Stimulated activated CD4-positive, alpha-beta T cell treated with anti-CD3 and anti-CD28 coated beads, Interleukin-1b, Interleukin-23, amount 100 ng/mL, for 1 hour (primary cell): ENCODE measurements at regions not wholly inside any gene's neighbourhood (a gene's known extent, or its start where the extent isn't known, plus 50 kb on each side); places are given as distances from the start of the nearest gene placed in this dataset.

Source experiments
- DNase-seq, 2 donors: peaks; one replicate each; pipeline ENCODE4 v3.0.0-alpha.2; 2020; ENCODE audit warnings: low read depth in 2 of 2

DNA sequence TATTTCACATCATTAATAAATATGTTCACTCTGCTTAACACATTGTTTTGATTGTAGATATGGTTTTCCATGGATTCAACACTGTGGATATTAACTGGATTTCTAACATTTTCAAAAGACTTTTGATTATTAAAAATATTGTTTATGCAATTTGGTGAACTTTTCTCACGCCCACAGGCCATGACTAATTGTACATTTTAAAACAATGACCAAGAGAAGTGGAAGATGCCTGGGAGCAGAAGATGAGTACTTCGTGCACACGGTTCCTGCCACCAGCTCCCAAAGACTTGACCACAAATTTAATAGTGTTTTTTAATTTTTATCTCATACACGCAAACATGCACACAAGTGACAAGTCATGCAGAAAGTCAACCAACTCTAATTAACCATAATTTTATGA lies 451.0 kb upstream of the ADARB2 start:
- DNase-seq, result no peak

DNA sequence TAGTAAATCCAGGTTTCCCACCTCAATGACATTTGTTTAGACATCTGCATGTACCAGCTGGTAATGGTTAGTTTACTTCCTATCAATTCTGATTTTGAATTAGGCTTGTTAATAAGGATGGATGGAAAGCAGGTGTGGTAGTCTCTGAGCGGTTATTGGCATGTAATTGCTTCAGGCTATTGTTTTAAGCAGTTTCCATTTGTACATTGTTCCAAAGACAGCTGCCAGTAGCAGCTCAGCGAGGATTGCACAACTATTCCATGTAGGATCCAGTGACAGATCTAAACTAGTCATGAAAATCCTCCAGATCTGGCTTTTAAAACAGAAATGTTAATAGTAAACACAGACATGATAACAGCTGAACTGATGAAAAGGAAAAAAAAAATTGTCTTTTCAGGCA lies 436.0 kb upstream of the ADARB2 start:
- no peak for DNase-seq

DNA sequence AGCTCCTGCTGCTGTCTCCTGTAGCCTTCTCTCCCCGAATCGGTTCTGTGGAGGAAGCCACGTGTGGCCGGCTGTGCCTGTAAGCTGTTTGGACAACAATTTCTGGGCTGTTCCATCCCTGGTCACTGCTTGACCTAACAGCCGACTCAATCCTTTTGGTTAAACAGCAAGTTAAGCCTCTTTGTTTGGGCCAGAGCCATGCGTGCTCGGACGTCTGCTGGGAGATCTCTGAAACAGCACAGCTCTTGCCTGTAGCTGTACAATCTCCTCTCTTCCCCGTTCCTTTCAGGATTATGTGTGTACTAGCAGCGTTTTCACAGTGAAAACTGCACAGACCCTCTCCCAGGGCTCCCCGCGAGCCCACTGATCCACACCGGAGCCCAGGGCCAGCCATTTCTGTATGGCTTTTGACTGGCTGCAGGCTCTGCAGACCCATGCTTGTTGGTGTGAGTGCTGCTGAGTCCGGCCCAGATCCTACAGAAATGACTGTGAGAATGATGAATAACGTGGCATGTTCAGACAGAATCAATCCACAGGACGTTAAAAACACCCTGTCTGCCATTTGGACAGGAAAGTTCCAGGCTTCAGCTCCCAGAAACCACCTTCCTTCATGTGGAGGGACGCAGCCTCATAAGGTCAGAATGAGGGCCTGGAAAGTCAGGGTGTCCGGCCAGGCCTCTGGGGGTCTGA lies 428.6 kb upstream of the ADARB2 start:
- no peak for DNase-seq

DNA sequence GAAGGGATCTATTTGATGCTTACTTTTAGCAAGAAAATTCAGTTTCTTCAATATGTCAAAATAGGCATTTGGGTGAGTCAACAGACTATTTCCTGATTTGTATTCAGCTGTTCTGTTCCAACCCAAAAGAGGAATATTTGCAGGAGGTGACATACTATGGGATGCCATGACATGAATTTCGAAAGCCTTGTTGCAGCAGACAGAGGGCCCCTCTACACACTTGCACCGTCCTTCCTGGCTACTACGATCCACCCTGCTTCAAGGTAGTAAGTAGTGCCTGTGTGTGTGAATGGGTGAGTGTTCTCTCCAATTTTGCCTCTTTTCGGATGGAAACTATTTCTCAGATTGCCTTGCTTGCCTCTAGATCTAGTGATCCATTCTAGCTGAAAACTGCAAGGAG lies 413.0 kb upstream of the ADARB2 start:
- no peak for DNase-seq

DNA sequence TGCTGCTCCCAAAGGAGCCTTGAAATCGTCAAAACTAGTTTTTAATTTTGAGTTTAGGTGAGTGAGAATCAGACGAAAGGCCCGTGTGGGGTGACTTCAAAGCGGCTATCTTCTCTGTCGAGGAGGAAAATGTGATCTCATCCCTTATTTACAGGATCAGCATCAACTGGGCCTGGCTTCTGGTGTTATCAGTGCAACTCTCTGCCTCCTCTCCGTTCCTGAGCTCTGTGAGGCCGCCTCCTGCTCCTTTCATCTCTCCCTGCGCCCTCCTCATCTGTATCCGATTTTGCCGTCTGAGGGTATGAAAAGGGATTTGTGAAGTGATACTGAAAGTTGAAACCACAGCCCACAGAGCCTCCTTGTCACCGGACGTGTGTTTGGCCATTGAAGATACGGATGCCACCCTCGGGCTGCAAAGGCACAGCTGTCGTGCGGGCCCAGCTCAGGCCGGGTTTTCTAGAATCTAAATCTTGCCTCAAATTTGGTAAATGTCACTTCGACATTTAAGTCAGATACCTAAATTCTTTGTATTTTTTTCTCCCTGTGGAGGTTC lies 408.7 kb upstream of the ADARB2 start:
- no peak for DNase-seq

DNA sequence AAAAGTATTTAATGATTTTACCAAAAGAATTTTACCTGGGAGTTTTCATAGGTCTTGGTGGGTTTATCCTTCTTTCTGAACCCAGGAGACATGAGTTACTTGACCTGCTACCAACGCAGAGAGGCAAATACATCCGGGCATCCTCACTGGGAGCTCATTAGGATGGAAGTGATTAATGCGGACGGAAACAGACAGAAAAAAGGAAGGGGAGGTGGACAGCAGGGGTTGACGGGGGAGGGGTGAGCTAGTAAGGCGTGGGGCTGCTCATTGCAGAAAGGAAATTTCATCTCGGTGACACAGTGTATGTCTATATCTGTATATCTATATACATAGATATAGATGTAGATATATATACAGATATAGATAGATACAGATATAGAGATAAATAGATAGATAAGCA lies 408.2 kb upstream of the ADARB2 start:
- DNase-seq, result no peak

DNA sequence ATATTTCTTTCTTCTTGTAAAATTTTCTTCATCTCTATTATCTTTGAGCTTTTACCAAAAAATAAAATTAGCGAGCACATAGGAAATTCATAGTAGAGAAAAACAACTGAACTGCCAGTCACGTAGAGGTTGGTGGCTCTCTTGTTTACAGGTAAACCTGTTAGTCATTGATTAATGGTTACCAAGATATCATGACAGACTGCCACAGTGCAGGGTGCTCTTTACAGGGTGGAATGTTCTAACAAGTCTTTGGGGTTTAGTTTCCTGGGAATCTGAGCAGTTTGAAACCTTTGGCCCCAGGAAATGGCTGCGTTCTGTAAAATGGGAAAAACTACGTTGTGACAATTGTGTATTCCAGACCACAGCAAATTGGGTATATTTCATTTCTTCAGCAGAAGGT lies 407.3 kb upstream of the ADARB2 start:
- DNase-seq, result no peak

DNA sequence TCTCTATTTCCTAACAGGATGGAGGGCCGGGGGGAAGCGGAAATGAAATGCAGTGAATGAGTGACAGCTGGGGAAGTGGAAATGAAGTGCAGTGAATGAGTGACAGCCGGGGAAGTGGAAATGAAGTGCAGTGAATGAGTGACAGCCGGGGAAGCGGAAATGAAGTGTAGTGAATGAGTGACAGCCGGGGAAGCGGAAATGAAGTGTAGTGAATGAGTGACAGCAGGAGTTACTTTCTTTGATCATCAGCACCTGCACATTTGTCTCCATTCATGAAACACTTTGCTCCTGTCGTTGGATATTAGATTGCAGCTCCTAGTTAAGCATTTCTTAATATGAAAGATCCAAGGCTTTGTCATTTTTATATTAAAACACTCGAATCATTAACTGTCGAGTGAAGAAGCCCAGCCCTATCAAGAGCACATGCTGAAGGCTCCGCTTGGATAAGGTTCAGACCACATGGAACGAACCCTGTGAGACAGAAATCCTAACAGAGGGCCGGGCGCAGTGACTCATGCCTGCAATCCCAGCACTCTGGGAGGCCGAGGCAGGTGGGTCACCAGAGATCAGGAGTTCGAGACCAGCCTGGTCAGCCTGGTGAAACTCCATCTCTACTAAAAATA lies 406.0 kb upstream of the ADARB2 start:
- no peak for DNase-seq

DNA sequence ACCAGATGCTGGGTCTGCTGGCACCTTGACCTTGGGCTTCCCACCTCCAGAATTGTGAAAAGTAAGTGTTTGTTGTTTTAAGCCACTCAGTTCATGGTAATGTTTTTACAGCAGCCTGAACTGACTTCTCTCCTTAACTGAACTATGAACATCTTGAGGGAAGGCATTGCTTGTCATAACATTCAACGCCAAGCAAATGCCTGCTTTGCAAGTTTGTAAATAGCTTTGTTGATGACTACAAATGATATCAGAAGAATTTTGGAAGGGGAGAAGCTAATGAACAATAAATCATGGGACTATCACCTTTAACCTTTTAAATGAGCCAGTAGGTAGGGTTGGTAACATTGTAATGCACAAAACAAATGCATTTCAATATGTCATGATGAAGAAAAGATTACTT lies 402.4 kb upstream of the ADARB2 start:
- DNase-seq, result no peak

DNA sequence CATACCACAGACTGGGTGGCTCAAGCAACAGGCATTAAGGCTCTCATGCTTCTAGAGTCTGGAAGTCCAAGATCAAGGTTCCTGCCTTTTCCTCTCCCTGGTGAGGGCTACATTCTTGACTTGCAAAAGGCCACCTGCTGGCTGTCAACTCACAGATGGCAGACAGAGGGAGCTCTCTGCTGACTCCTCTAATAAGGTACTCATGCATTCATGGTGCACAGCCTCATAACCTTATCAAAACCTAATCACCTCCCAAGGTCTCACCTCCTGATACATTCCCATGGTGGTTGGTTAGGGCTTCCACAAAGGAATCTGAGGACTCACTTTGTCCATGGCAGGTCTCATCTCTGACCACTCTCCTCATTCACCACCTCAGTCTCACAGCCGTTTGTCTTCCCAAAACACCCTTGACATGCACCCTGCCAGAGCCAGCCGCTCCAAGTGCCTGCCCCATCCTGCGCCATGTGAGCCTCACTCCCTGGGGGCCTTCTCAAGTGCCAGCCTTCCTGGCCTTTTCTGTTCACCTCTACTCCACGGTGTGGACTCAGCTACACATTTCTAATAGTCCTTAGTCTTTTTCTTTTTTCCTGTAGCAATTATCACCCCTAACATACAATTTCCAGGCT lies 400.3 kb upstream of the ADARB2 start:
- DNase-seq, result no peak

DNA sequence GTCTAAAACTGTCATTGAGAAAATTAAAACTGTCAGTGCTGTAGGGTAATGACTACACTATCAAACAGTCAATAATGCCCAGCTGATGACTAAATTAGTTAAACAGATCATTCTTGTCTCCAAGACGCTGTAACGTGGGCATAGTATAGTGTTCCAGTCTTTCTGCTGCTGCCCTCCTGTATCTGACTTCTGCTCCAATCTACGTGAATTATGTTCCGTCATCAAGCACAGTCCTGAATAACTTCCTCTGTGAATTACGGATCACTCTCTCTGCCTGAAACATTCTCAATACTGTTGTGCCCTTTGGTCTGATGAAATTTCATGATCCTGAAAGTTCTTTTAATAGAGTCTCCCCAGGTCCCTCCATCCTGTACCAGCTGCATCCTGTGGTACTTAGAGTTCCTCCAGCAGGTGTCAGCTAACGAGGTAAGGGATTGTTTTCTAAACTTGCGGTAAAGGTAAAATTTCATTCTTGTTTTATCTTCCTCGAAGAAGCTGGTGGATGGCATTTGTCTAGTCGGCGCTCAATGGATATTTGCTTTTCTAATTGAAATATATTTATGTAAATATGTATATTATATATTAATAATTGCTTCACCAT lies 393.5 kb upstream of the ADARB2 start:
- DNase-seq, result no peak

DNA sequence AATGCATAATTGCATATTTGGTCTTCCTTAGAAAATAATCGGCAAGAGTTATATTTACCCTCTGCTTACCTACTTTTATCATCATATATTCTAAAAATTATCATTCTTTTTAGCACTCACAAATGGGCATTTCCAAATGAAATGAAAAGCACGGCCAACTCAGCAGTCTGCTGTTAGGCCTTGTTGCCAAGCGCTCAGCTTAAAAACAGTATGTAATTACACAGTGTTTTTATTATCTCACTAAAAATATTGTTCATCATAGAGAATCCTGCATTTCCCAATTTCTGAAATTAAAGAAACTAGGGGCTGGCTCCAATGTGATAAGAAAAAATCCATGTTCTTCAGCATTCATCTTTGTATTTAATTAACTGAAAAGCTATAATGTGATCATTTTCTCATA lies 391.7 kb upstream of the ADARB2 start:
- no peak for DNase-seq

DNA sequence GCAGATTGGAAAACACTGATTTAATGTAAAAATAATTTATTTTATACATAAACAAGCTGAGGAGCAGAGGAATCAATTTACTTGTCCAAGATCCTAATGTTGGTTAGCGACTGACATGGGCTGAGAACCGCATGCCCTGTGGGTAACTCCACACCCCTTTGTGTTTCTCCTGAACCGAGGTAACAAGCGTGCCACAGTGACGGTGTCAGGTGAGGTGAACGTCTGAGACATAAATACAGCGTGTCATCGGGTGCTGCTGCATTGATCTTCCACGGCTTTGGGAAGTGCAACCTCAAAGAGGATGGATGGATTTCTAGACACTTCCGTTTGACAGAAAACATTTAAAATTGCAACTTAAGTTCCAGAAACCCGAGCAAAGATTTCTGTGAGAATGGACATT lies 386.8 kb upstream of the ADARB2 start:
- no peak for DNase-seq

DNA sequence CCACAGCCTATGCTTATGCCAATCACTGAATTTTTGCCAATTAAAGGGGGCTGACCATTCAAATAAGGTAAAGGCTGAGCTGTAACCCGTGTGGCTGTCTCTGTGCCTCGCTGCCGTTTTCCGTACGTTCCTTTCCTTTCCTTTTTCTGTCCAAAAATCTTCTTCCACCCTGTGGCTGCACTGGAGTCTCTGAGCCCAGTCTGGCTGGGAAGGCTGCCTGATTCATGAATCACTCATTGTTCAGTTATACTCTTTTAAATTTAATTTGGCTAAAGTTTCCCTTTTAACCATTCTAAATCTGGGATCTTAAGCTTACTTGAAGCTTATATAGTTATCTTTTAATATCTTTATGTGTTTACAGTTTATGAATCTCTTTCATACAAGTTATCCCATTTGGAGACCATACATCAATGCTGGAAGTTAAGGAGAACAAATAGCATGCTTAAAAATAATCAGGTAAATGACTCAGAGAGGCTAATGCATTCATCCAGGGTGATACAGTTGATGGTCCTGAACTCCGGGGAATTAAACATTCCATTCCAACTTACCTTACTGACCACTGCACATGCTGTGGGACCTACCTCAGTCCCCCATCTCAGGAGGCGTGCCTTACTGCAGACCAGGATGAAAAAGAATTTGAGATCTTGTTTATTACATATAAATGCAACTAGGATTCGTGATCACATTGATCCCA lies 385.3 kb upstream of the ADARB2 start:
- DNase-seq, result no peak

DNA sequence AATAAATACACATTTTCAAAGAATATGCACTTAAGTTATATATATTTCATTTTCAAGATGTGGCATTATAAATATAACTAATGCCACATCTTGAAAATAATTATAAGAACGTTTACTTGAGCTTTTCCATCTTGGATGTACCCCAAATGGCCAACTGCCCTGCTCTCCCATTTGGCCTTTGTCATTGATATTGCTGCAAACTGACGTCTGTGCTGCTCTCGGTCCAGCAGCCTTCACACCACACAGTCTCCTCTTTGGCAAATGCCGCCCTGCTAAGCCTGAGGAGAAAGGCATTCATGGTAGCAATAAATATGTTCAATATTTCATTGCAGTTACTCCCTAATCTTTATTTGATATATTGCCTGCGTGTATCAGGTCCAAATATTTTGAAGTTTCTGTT lies 384.6 kb upstream of the ADARB2 start:
- no peak for DNase-seq

DNA sequence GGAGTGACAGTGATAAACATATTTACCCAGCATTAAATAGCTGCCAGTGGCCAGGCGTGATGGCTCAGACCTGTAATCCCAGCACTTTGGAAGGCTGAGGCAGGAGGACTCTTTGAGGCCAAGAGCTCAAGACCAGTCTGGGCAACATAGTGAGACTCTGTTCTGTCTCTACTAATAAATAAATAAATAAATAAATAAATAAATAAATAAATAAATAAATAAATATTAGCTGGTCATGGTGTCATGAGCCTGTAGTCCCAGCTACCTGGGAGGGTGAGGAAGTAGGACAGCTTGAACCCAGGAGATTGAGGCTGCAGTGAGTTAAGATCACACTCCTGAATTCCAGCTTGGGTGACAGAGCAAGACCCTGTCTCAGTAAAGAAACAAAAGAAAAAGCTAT lies 384.0 kb upstream of the ADARB2 start:
- no peak for DNase-seq

DNA sequence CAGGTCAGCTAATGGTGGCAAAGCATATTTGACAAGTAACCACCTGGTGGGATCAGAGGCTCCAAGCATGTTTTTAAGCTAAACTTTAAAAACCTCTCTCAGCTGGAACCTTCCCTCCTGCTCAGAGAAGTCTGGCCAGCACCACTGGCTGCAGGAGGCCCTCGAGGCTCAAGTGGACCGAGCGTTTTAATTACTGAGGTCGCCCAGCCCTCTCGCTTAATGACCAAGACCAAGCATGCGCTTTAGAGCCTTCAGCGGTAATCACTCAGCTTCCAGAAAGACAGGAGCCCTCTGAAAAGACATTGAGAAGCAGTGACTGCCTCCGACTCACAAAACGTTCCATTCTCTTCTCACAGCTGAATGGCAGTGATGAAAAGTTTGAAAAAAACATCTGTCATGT lies 383.4 kb upstream of the ADARB2 start:
- no peak for DNase-seq

DNA sequence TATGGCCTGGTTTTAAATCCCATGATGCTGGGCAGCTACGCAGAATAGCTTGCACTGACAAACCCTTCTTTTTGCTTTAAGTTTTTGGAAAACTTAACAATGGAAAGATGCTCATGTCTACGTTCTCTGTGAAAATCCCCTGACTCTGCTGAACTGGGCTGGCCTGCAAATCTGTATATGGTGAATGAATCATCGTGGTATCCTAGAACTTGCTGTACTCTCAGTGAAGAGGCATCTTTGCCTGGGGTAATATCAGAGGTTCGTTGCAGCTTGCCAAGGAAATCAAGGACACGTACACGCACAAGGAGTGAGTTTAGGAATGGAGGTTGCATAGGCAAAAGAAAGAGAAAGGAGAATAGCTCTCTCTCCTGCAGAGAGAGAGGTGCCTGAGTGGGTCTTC lies 382.0 kb upstream of the ADARB2 start:
- no peak for DNase-seq

DNA sequence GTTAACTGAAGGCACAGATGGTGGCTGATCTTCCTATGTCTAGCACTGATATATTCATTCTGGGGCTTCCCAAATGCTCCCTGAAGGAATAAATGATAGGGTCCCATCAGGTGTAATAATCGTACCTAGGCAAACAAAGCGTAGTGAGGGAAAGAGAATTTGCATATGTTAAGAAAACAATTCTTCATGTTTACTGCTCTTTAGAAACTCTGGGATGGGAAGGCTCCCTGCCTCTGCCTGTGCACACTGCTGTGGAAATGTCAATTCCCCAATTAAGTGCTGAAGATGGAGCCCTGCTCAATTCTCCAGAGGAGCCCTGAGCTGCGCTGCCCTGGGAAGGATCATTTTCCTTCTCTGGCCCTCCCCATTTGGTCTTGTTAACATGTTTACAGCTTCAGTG lies 380.9 kb upstream of the ADARB2 start:
- no peak for DNase-seq

DNA sequence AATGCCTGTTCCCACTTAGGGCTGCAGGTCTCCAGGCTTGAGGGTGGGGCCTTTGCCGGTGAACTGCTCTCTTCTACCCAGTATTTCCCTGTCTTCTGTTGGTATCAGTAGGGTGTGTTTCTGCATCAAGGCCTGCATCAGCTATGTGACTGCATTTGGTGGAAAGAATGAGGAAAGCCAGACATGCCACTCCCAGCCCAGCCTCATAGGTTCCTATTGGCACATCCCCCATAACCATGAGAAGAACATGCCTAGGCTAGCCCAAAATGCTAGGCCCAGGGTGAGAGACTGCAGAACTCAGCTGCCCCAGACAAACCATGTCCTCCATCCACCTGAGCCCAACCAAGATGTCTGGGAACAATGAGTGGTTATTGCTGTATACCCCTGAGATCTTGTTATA lies 380.3 kb upstream of the ADARB2 start:
- DNase-seq, result no peak

DNA sequence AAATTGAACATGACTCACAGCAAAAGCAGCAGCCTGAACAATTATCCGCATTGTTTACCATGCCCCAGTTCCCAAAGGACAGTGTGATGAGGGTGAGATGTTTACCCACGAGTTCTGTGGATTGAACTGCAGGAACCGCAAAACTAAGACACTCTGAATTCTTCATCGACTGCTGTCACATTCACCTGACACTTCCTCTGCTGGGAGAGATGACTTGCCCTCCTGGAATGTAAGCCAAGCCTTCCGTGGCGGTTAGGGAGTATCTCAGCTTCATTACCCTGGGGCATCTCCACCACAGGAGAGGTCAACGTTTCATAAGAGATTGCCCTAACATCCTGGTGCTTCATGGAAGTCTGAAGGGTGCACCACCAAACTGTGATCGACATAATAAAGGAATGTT lies 374.6 kb upstream of the ADARB2 start:
- DNase-seq, result no peak

DNA sequence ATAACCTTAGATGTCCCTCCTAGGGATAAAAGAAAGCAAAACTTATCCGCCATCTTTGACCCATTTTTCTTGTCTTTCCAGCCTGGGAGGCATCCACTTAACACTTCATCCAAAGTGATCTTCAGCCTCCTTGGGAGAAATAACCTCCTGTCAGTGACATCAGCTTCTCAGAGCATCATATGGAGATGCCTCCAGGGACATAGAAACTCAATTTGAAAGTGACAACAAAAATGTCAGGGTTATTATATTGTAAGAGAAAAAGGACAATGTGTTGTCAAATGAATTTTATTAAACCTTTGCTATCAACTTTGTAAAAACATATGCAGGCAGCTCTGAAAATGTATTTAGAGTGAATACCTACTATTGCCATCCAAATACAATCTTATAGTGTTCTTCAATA lies 371.2 kb upstream of the ADARB2 start:
- DNase-seq, result no peak
